HEK293T (cell line): ENCODE measurements at regions not wholly inside any gene's neighbourhood (a gene's known extent, or its start where the extent isn't known, plus 50 kb on each side); places are given as distances from the start of the nearest gene placed in this dataset.

ENCODE experiments used
- ARNT ChIP-seq: fragments of 450-650 bp; IDR thresholded peaks from 2 replicates; pipeline ENCODE4 v1.6.1; 2017; ENCODE audit warnings: mild to moderate bottlenecking
- BHLHE40 ChIP-seq: fragments of 450-650 bp; IDR thresholded peaks from 2 replicates; pipeline ENCODE4 v1.6.1; 2016; ENCODE audit warnings: mild to moderate bottlenecking, moderate library complexity, borderline replicate concordance
- ELF4 ChIP-seq: fragments of 450-650 bp; IDR thresholded peaks from 2 replicates; pipeline ENCODE4 v1.6.1; 2017; ENCODE audit warnings: antibody characterized with exemption
- FOXA1 ChIP-seq: fragments of 450-650 bp; IDR thresholded peaks from 2 replicates; pipeline ENCODE4 v1.6.1; 2016; ENCODE audit warnings: mild to moderate bottlenecking
- FOXM1 ChIP-seq: fragments of 450-650 bp; IDR thresholded peaks from 2 replicates; pipeline ENCODE4 v1.6.1; 2017; ENCODE audit warnings: mild to moderate bottlenecking, borderline replicate concordance
- L3MBTL2 ChIP-seq: fragments of 450-650 bp; conservative IDR thresholded peaks from 2 replicates; pipeline ENCODE4 v1.6.1; 2016; ENCODE audit warnings: mild to moderate bottlenecking
- LEF1 ChIP-seq: fragments of 450-650 bp; IDR thresholded peaks from 2 replicates; pipeline ENCODE4 v1.6.1; 2017; ENCODE audit warnings: mild to moderate bottlenecking, borderline replicate concordance
- SP1 ChIP-seq: fragments of 450-650 bp; IDR thresholded peaks from 2 replicates; pipeline ENCODE4 v1.6.1; 2017
- ZNF384 ChIP-seq: fragments of 450-650 bp; IDR thresholded peaks from 2 replicates; pipeline ENCODE4 v1.6.1; 2016

DNA sequence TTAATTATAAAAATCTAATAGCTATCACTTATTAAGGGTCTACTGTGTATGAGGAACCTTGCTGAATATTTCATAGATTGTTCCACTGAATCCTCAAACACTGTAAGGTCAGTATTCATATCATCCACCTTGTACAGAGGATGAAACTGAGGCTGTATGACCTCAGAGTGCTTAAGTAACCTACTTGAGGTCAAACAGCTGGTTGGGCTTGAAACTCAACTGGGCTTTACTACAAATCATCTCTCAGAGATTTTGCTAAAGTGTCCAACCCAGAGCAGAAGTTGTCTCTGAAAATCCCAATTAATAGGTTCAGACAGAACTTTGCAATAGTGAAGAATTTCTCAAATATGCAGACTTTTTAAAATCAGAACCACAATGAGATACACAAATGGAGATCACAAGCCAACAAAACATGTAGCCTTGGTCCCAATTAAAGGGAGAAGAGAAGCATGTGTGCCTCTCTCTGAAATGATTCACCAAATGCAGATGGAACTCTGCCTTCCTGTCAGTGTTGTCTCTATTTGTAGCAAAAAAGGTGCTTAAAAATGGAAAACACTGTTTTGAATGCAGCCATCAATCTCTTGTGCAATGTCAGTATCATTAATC, 131.4 kb downstream of the FAM114A2 start:
- no peak for TF ChIP-seq ZNF384
- no peak for TF ChIP-seq FOXA1
- TF ChIP-seq ARNT = no peak
- TF ChIP-seq FOXM1 = no peak
- no peak for TF ChIP-seq BHLHE40
- no peak for TF ChIP-seq SP1
- no peak for TF ChIP-seq ELF4
- no peak for TF ChIP-seq L3MBTL2
- TF ChIP-seq LEF1 = no peak
